IMR-90 (cell line): ENCODE measurements at regions not wholly inside any gene's neighbourhood (a gene's known extent, or its start where the extent isn't known, plus 50 kb on each side); places are given as distances from the start of the nearest gene placed in this dataset.

Experiments
- ATAC-seq: fragments of 200-7000 bp; cut with Tn5 transposase; 2 replicates; pipeline ENCODE4 v1.9.1; 2020; ENCODE audit warnings: low read depth, mild to moderate bottlenecking, moderate library complexity
- BruUV-seq: library from RNA; stranded (reverse); fragments of 400-500 nt; replicated peaks from 2 replicates; lab custom pipeline; 2021; lab: Mats Ljungman, UMichigan
- CTCF ChIA-PET: fragments of 300-600 bp; formaldehyde crosslinking; extraction: SDS; loops from one replicate; lab custom pipeline; 2021; ENCODE audit warnings: antibody characterized with exemption; lab: Yijun Ruan, JAX
- POLR2A ChIA-PET: fragments of 300-600 bp; sonication (Branson Sonifier 250); formaldehyde crosslinking; loops from one replicate; lab custom pipeline; 2022; ENCODE audit warnings: antibody characterized with exemption; ENCODE audit not compliant: unreplicated experiment; lab: Charles Lee
- DNase-seq: peaks from one replicate; pipeline ENCODE4 v3.0.0; 2013
- H2AFZ ChIP-seq: replicated peaks from 2 replicates; pipeline ENCODE3; 2013; ENCODE audit warnings: low read length, mild to moderate bottlenecking; ENCODE audit not compliant: poor library complexity
- H2AK5ac ChIP-seq: 2 replicates; pipeline ENCODE4 v1.6.1; 2013; ENCODE audit warnings: low read depth, low read length, inconsistent platforms
- H2AK9ac ChIP-seq: replicated peaks from 2 replicates; pipeline ENCODE3; 2013; ENCODE audit warnings: mild to moderate bottlenecking, low read depth, low read length, moderate library complexity; ENCODE audit not compliant: poor library complexity
- H2BK120ac ChIP-seq: 2 replicates; pipeline ENCODE4 v1.6.1; 2013; ENCODE audit warnings: low read depth, low read length, inconsistent platforms
- H2BK15ac ChIP-seq: 3 replicates; pipeline ENCODE4 v1.6.1; 2013; ENCODE audit warnings: low read depth, low read length, inconsistent platforms
- H2BK20ac ChIP-seq: 2 replicates; pipeline ENCODE4 v1.6.1; 2013; ENCODE audit warnings: low read depth, mild to moderate bottlenecking, inconsistent platforms, low read length, moderate library complexity
- H2BK5ac ChIP-seq: 2 replicates; pipeline ENCODE4 v1.6.1; 2013; ENCODE audit warnings: mild to moderate bottlenecking, low read depth, low read length, inconsistent platforms; ENCODE audit not compliant: poor library complexity, severe bottlenecking
- H3K14ac ChIP-seq: replicated peaks from 2 replicates; pipeline ENCODE4 v1.6.1; 2013; ENCODE audit warnings: low read depth, low read length, inconsistent platforms
- H3K18ac ChIP-seq: 2 replicates; pipeline ENCODE4 v1.6.1; 2013; ENCODE audit warnings: low read depth, low read length, control low read depth
- H3K23ac ChIP-seq: 2 replicates; pipeline ENCODE4 v1.6.1; 2013; ENCODE audit warnings: low read depth, low read length, inconsistent platforms
- H3K27ac ChIP-seq: 2 replicates; pipeline ENCODE4 v1.5.1; 2013; ENCODE audit warnings: mild to moderate bottlenecking, control low read depth, low read length; ENCODE audit not compliant: insufficient read depth
- H3K27me3 ChIP-seq: 2 replicates; pipeline ENCODE4 v1.6.1; 2013; ENCODE audit warnings: low read length; ENCODE audit not compliant: control insufficient read depth, insufficient read depth
- H3K36me3 ChIP-seq: 2 replicates; pipeline ENCODE4 v1.6.1; 2013; ENCODE audit warnings: low read length, mixed read lengths; ENCODE audit not compliant: control insufficient read depth, insufficient read depth
- H3K4ac ChIP-seq: 2 replicates; pipeline ENCODE4 v1.6.1; 2013; ENCODE audit warnings: low read depth, low read length, inconsistent platforms
- H3K4me1 ChIP-seq: 2 replicates; pipeline ENCODE4 v1.6.1; 2013; ENCODE audit warnings: low read length, mixed read lengths; ENCODE audit not compliant: control insufficient read depth, insufficient read depth
- H3K4me2 ChIP-seq: 2 replicates; pipeline ENCODE4 v1.6.1; 2013; ENCODE audit warnings: low read depth, mild to moderate bottlenecking, control low read depth, low read length, moderate library complexity
- H3K4me3 ChIP-seq: 2 replicates; pipeline ENCODE4 v1.5.1; 2013; ENCODE audit warnings: low read depth, mild to moderate bottlenecking, control low read depth, low read length, moderate library complexity; ENCODE audit not compliant: insufficient read depth
- H3K56ac ChIP-seq: 2 replicates; pipeline ENCODE4 v1.6.1; 2013; ENCODE audit warnings: low read length, inconsistent platforms; ENCODE audit not compliant: insufficient read depth; ENCODE audit errors: extremely low read depth
- H3K79me1 ChIP-seq, 2 experiments: 2 replicates each; pipeline ENCODE4 v1.6.1; 2013; ENCODE audit warnings: low read length in 2 of 2, inconsistent platforms in 1 of 2, low read depth in 1 of 2
- H3K9ac ChIP-seq: 2 replicates; pipeline ENCODE4 v1.6.1; 2013; ENCODE audit warnings: low read depth, low read length, control low read depth
- H3K9me1 ChIP-seq: 2 replicates; pipeline ENCODE4 v1.6.1; 2013; ENCODE audit warnings: low read length, inconsistent platforms; ENCODE audit not compliant: insufficient read depth
- H3K9me3 ChIP-seq: 2 replicates; pipeline ENCODE4 v1.6.1; 2013; ENCODE audit warnings: low read length; ENCODE audit not compliant: control insufficient read depth, insufficient read depth
- H4K20me1 ChIP-seq: 2 replicates; pipeline ENCODE4 v1.6.1; 2013; ENCODE audit warnings: low read length, inconsistent platforms; ENCODE audit not compliant: insufficient read depth
- H4K5ac ChIP-seq: 2 replicates; pipeline ENCODE4 v1.6.1; 2013; ENCODE audit warnings: mild to moderate bottlenecking, low read depth, low read length, control low read depth
- H4K8ac ChIP-seq, 2 experiments: 2 replicates each; pipeline ENCODE4 v1.6.1; 2013; ENCODE audit warnings: low read depth in 2 of 2, low read length in 2 of 2, control low read depth in 1 of 2, inconsistent platforms in 1 of 2
- H4K91ac ChIP-seq: 2 replicates; pipeline ENCODE4 v1.6.1; 2013; ENCODE audit warnings: low read depth, low read length, inconsistent platforms; ENCODE audit not compliant: insufficient read depth
- CEBPB ChIP-seq: IDR thresholded peaks from 2 replicates; pipeline ENCODE4 v1.6.1; 2012; ENCODE audit warnings: low read depth, low read length, improper control_type of control experiment
- FOS ChIP-seq: fragments of 150-350 bp; IDR thresholded peaks from 2 replicates; pipeline ENCODE4 v1.6.1; 2016; ENCODE audit warnings: low read depth, low read length
- MAFK ChIP-seq: IDR thresholded peaks from 2 replicates; pipeline ENCODE4 v1.6.1; 2012; ENCODE audit warnings: low read depth, low read length, improper control_type of control experiment
- MAZ ChIP-seq: IDR thresholded peaks from 2 replicates; pipeline ENCODE4 v1.6.1; 2012; ENCODE audit warnings: low read depth, mild to moderate bottlenecking, low read length, improper control_type of control experiment, moderate library complexity, borderline replicate concordance
- MXI1 ChIP-seq: IDR thresholded peaks from 2 replicates; pipeline ENCODE4 v1.6.1; 2012; ENCODE audit warnings: low read depth, mild to moderate bottlenecking, low read length, moderate library complexity, borderline replicate concordance
- POLR2A ChIP-seq: IDR thresholded peaks from 2 replicates; pipeline ENCODE4 v1.6.1; 2012; ENCODE audit warnings: mild to moderate bottlenecking, low read depth, low read length
- USF2 ChIP-seq: fragments of 150-350 bp; IDR thresholded peaks from 2 replicates; pipeline ENCODE4 v1.6.1; 2017; ENCODE audit warnings: mild to moderate bottlenecking, antibody characterized with exemption, low read length, low read depth
- WGBS, 2 experiments: methylation state at CpG; one replicate each; pipeline versions ENCODE4 v1.1.5 to v1.1.7; 2013; ENCODE audit warnings: missing lambda C conversion rate in 2 of 2; ENCODE audit not compliant: insufficient read length in 1 of 2; ENCODE audit errors: extremely low coverage in 2 of 2; 5-methylcytosine and 5-hydroxymethylcytosine counted together
- dilution Hi-C: fragments of 300-500 bp; cut with HindIII; formaldehyde crosslinking; loops from one replicate; pipeline ENCODE4 v1.14.3; 2018; ENCODE audit warnings: low sequenced_read_pairs; ENCODE audit not compliant: unreplicated experiment
- in situ Hi-C: fragments of 300-500 bp; cut with MboI; formaldehyde crosslinking; loops from 3 replicates; pipeline ENCODE4 v1.14.3; 2019; ENCODE audit warnings: low sequenced_read_pairs, inconsistent platforms, mixed read lengths
- intact Hi-C: fragments of 100-400 bp; cut with micrococcal nuclease; formaldehyde crosslinking; loops from 2 replicates; pipeline ENCODE4 v1.10.0; 2022

- Histone ChIP-seq H2BK5ac (no peak overlapping the region), H3K56ac (no peak overlapping the region), H3K9ac (no peak overlapping the region), H3K27me3 (no peaks in the 10 kb centered on the region), H4K8ac (no peak overlapping the region), H3K79me1 (no peaks in the 10 kb centered on the region), H2AK9ac (no peak overlapping the region), H3K9me1 (no peaks in the 10 kb centered on the region), H3K18ac (no peak overlapping the region), H3K9me3 (peaks cover 4% of the 10 kb centered on the region; the same call in 1 of the 2 replicates), H3K36me3 (no peaks in the 10 kb centered on the region), H2BK15ac (no peak overlapping the region), H2AK5ac (no peak overlapping the region), H2BK120ac (no peak overlapping the region), H4K20me1 (no peaks in the 10 kb centered on the region), H2BK20ac (no peak overlapping the region), H3K4ac (no peak overlapping the region), H3K4me2 (no peak overlapping the region), H3K4me3 (no peak overlapping the region), H3K27ac (no peak overlapping the region), H4K91ac (no peak overlapping the region), H3K4me1 (no peaks in the 10 kb centered on the region), H2AFZ (no peak overlapping the region), H4K5ac (no peak overlapping the region), H3K14ac (no peak overlapping the region), H3K23ac (no peak overlapping the region)
- BruUV-seq = no TSS peak
- ChIA-PET POLR2A (no interaction called here), CTCF (no interaction called here)
- dilution Hi-C loops = no loop called here
- TF ChIP-seq USF2 (no peak), CEBPB (no peak), FOS (no peak), MAZ (no peak), MAFK (peak; percentile 25; the same call in 1 of the 2 replicates), POLR2A (no peak), MXI1 (no peak)
- DNase-seq (no peak), ATAC-seq (no peak)
- no CpG with 5 or more reads among the region's 1 CpG for WGBS, 2 experiments
- in situ Hi-C loops = no loop called here
- intact Hi-C loops = no loop called here
These were observed 204.6 kb upstream of the KCNH7 start for GRCh38 chr2:163043201-163043600.
